Tibial artery (tissue), 4 donors: ENCODE measurements at regions not wholly inside any gene's neighbourhood (a gene's known extent, or its start where the extent isn't known, plus 50 kb on each side); places are given as distances from the start of the nearest gene placed in this dataset.

Source experiments
- DNase-seq, 2 donors: peaks; one replicate each; pipeline ENCODE4 v3.0.0-alpha.2; 2019
- H3K27ac ChIP-seq, 2 donors: fragments of 200-600 bp; sonication (generic) in 1 of 2; 1 replicate in 1 of 2; 2 replicates in 1 of 2; pipeline ENCODE4 v1.5.1; 2018 to 2019; ENCODE audit warnings: mild to moderate bottlenecking in 1 of 2
- H3K27me3 ChIP-seq, 2 donors: fragments of 200-600 bp; sonication (generic) in 1 of 2; one replicate each; pipeline versions ENCODE4 v1.5.1 to v1.6.0; 2016 to 2019
- H3K36me3 ChIP-seq, 3 donors: fragments of 200-600 bp; sonication (generic) in 2 of 3; one replicate each; pipeline ENCODE4 v1.5.1; 2016 to 2019; ENCODE audit warnings: mild to moderate bottlenecking in 2 of 3
- H3K4me1 ChIP-seq, 4 donors: fragments of 200-600 bp; sonication (generic) in 2 of 4; 1 replicate in 3 of 4; 2 replicates in 1 of 4; pipeline ENCODE4 v1.5.1; 2016 to 2019
- H3K4me3 ChIP-seq, 2 donors: fragments of 200-600 bp; sonication (generic) in 1 of 2; 1 replicate in 1 of 2; 2 replicates in 1 of 2; pipeline ENCODE4 v1.5.1; 2018 to 2019; ENCODE audit warnings: mild to moderate bottlenecking in 2 of 2
- H3K9me3 ChIP-seq, 3 donors: fragments of 200-600 bp; sonication (generic) in 1 of 3; one replicate each; pipeline ENCODE4 v1.5.1; 2016 to 2019
- intact Hi-C: fragments of 100-400 bp; cut with DNase I; formaldehyde crosslinking; loops from one replicate; pipeline ENCODE4 v1.15.0; 2023; ENCODE audit warnings: low total_unique reads
- TF ChIP-seq, protein P1 (sequence below), 2 experiments: fragments of 200-600 bp in 1 of 2; fragments of 450-650 bp in 1 of 2; IDR thresholded peaks; one replicate each; pipeline ENCODE4 v1.5.1; 2017 to 2019; ENCODE audit warnings: antibody characterized with exemption in 2 of 2, mild to moderate bottlenecking in 1 of 2, moderate library complexity in 1 of 2

DNA sequence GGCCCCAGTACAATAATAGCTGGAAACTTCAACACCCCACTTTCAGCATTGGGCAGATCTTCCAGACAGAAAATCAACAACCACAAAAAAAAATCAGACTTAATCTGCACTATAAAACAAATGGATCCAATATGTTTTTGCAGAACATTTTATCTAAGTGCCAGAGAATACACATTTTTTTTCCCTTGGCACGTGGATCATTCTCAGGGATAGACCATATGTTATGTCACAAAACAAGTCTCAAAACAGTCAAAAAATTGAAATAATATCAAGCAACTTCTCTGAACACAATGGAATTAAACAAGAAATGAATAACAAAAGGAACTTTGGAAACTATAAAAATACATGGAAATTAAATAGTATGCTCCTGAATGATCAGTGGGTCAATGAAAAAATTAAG is 576.3 kb downstream of the PCDH19 start:
- TF ChIP-seq, protein P1, sequence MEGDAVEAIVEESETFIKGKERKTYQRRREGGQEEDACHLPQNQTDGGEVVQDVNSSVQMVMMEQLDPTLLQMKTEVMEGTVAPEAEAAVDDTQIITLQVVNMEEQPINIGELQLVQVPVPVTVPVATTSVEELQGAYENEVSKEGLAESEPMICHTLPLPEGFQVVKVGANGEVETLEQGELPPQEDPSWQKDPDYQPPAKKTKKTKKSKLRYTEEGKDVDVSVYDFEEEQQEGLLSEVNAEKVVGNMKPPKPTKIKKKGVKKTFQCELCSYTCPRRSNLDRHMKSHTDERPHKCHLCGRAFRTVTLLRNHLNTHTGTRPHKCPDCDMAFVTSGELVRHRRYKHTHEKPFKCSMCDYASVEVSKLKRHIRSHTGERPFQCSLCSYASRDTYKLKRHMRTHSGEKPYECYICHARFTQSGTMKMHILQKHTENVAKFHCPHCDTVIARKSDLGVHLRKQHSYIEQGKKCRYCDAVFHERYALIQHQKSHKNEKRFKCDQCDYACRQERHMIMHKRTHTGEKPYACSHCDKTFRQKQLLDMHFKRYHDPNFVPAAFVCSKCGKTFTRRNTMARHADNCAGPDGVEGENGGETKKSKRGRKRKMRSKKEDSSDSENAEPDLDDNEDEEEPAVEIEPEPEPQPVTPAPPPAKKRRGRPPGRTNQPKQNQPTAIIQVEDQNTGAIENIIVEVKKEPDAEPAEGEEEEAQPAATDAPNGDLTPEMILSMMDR (IDR thresholded peaks at IDR 0.05) = no peak

DNA sequence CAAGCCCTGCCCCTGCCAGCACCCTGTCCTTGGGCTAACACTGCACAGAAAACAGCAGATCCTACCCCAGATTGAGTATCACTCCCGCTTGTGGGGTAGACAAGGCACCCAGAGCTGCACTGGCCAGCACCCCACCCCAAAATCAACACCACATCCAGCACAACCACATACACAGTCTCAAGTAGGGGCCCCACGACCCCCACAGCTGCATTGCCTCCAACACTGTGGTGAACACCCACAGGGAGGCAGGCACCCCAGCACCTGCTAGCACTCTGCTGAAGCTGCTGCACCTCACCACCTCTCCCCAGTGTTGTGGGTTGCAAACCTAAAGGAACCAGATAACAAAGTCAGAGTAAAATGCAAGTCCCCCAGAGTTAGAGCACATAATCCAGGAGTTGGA is 589.9 kb downstream of the PCDH19 start:
- Histone ChIP-seq H3K27me3 (no peaks in the 10 kb centered on the region), H3K4me3 (no peak overlapping the region), H3K27ac (no peak overlapping the region), H3K9me3 (no peaks in the 10 kb centered on the region), H3K36me3 (no peaks in the 10 kb centered on the region), H3K4me1 (no peaks in the 10 kb centered on the region)
- intact Hi-C loops = no loop called here
- TF ChIP-seq, protein P1 (IDR thresholded peaks at IDR 0.05) = no peak
- DNase-seq = no peak

More for the DNA sequence above, 576.3 kb downstream of the PCDH19 start:
- Histone ChIP-seq H3K9me3 (no peaks in the 10 kb centered on the region), H3K4me1 (no peaks in the 10 kb centered on the region), H3K4me3 (no peak overlapping the region), H3K36me3 (no peaks in the 10 kb centered on the region), H3K27me3 (no peaks in the 10 kb centered on the region), H3K27ac (no peak overlapping the region)
- no peak for DNase-seq
- intact Hi-C loops = no loop called here

DNA sequence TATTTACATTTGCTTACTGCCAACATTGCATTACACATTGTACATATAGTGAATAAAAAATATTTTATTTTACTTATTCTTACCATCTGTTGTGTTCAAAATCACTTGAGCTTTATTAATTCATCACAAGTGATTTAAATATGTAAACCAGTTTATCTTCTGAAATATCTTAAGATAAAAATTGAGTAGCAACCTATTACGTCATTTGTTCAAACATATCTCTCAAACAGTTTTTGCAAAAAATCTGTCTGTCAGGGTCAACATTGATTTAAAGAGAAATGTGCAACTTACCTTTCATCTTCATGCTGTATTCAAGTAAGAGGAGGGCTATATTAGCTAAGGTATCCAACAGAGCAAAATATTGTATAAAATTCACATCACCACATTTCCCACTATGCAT is 610.1 kb downstream of the PCDH19 start:
- no peak for DNase-seq
- TF ChIP-seq, protein P1 (IDR thresholded peaks at IDR 0.05) = no peak
- intact Hi-C loops = no loop called here

DNA sequence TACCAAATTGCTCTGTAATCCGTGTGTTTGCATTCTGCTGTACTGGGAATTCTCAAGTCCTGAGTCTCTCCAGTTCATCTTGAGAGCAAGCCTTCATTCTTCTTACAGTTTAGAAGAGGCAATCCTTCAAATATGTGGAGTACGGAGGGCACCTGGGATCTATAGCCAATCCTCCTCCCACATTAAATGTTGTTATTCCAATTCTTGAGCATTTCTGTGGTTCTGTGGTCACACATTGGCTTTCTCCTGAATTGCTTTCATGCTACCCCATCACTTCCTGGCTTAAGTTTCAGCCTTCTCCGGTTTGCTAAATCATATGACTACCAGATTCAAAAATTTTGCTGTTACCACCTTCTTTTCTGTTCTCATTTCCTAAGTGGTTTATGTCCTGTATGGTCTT is 611.1 kb downstream of the PCDH19 start:
- Histone ChIP-seq H3K27me3 (no peaks in the 10 kb centered on the region), H3K9me3 (peaks cover 0 to 13% (median 13%) of the 10 kb centered on the region in 3 donors), H3K36me3 (no peaks in the 10 kb centered on the region), H3K27ac (no peak overlapping the region), H3K4me1 (no peaks in the 10 kb centered on the region), H3K4me3 (no peak overlapping the region)
- intact Hi-C loops = no loop called here
- no peak for DNase-seq
- TF ChIP-seq, protein P1 (IDR thresholded peaks at IDR 0.05) = no peak

More for the DNA sequence above, 610.1 kb downstream of the PCDH19 start:
- Histone ChIP-seq H3K27ac (no peak overlapping the region), H3K4me3 (no peak overlapping the region), H3K27me3 (no peaks in the 10 kb centered on the region), H3K4me1 (no peaks in the 10 kb centered on the region), H3K9me3 (peaks cover 0 to 13% (median 13%) of the 10 kb centered on the region in 3 donors), H3K36me3 (no peaks in the 10 kb centered on the region)

DNA sequence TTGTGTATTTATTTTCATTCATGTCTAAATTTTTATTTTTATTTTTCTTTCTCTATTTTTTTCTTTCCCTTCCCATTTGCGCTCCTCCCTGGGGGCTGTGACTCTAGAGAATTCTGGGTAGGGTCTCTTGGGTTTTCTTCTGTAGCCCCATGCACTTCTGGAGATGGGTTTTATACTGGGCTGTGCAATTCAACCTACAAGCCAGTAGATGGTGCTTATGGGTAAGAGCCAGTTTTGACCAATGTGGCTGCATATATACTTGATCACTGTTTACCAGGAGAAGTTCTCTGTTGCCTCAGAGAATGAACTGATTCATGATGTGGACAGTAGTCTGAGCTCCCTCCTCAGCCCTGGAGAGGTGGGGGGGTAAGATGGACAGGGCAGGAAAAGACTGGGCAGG is 614.6 kb downstream of the PCDH19 start:
- TF ChIP-seq, protein P1 (IDR thresholded peaks at IDR 0.05) = no peak
- intact Hi-C loops = no loop called here

DNA sequence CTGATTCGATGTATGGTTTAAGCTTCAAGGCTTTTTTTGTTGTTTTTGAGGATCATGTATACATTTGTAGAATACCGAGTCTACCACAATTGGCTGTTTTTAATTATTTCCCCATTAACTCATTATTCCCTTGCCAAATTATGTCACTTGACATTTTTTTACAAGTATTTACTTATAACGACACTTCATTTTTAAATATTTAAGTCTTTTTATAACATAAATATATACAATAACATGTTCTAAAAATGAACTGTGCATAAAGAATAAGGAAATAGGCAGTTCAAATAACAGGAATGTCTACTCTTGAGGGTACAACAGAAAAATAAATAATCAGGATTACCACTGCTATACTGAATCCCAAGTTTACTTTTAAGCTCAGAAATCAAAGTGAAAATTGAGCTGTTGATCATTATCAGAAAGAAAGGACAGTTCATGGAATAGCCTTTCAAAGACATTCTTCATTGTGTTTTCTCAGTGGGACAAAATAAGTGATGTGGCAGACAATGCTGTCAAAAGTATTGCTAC is 627.5 kb downstream of the PCDH19 start:
- Histone ChIP-seq H3K27ac (no peak overlapping the region), H3K36me3 (no peaks in the 10 kb centered on the region), H3K4me3 (no peak overlapping the region), H3K9me3 (peaks cover 0 to 9% (median 7%) of the 10 kb centered on the region in 3 donors), H3K4me1 (no peaks in the 10 kb centered on the region), H3K27me3 (no peaks in the 10 kb centered on the region)
- intact Hi-C loops = no loop called here
- TF ChIP-seq, protein P1 (IDR thresholded peaks at IDR 0.05) = no peak
- no peak for DNase-seq

More for the DNA sequence above, 614.6 kb downstream of the PCDH19 start:
- no peaks in the 10 kb centered on the region for H3K27me3 ChIP-seq
- H3K27ac ChIP-seq = no peak overlapping the region
- H3K4me3 ChIP-seq = no peak overlapping the region
- no peaks in the 10 kb centered on the region for H3K4me1 ChIP-seq
- DNase-seq = no peak
- peaks cover 0 to 16% (median 13%) of the 10 kb centered on the region in 3 donors for H3K9me3 ChIP-seq
- no peaks in the 10 kb centered on the region for H3K36me3 ChIP-seq
